ENCODE measurements at regions not wholly inside any gene's neighbourhood (a gene's known extent, or its start where the extent isn't known, plus 50 kb on each side); places are given as distances from the start of the nearest gene placed in this dataset.

- TF ChIP-seq CTCF (IDR thresholded peaks at IDR 0.05) (no peak), FOXJ3 (CRISPR knock-in tag; IDR thresholded peaks at IDR 0.05) (no peak), GABPA (IDR thresholded peaks at IDR 0.05; ENCODE audit: low read depth) (no peak), MEF2A (IDR thresholded peaks at IDR 0.05; ENCODE audit: borderline replicate concordance, low read depth) (no peak), GATA2 (CRISPR knock-in tag; IDR thresholded peaks at IDR 0.05) (no peak), POLR2AphosphoS5 (IDR thresholded peaks at IDR 0.05; ENCODE audit: low read depth, low read length) (no peak), JUND (IDR thresholded peaks at IDR 0.05) (no peak), RFX5 (IDR thresholded peaks at IDR 0.05; ENCODE audit: low read length) (no peak)
Observed at GRCh38 chr9:88808761-88809354, 182.4 kb upstream of the S1PR3 start.
